CD4-positive, alpha-beta memory T cell (primary cell): ENCODE measurements at regions not wholly inside any gene's neighbourhood (a gene's known extent, or its start where the extent isn't known, plus 50 kb on each side); places are given as distances from the start of the nearest gene placed in this dataset.
A peak's percentile ranks its signal among the peaks of the same experiment; 100 is the strongest.

Experiments used
- CTCF ChIA-PET: fragments of 350-600 bp; sonication (Branson Sonifier 250); formaldehyde crosslinking; loops from one replicate; lab custom pipeline; 2021; ENCODE audit warnings: inconsistent platforms; ENCODE audit not compliant: partially characterized antibody; lab: Charles Lee
- POLR2A ChIA-PET: fragments of 350-600 bp; sonication (Branson Sonifier 250); formaldehyde crosslinking; loops from one replicate; lab custom pipeline; 2021; ENCODE audit not compliant: partially characterized antibody; lab: Charles Lee
- DNase-seq, 5 donors: peaks; one replicate each; pipeline versions ENCODE4 v3.0.0 to v3.0.0-alpha.2; 2020 to 2022; ENCODE audit warnings: mixed read lengths in 1 of 5
- H3K27ac ChIP-seq: one replicate; pipeline ENCODE4 v1.7.0; 2013; ENCODE audit warnings: low read depth, low read length
- H3K27me3 ChIP-seq: 2 replicates; pipeline ENCODE4 v1.7.0; 2013; ENCODE audit warnings: mild to moderate bottlenecking, low read length, moderate library complexity; ENCODE audit not compliant: insufficient read depth
- H3K36me3 ChIP-seq: 2 replicates; pipeline ENCODE4 v1.7.0; 2013; ENCODE audit warnings: mild to moderate bottlenecking, low read length, moderate library complexity; ENCODE audit not compliant: insufficient read depth
- H3K4me1 ChIP-seq: 2 replicates; pipeline ENCODE4 v1.7.0; 2013; ENCODE audit warnings: mild to moderate bottlenecking, low read length, moderate library complexity; ENCODE audit not compliant: insufficient read depth
- H3K4me3 ChIP-seq, 2 donors: one replicate each; pipeline ENCODE4 v1.7.0; 2013; ENCODE audit warnings: low read length in 2 of 2, mild to moderate bottlenecking in 1 of 2
- H3K9me3 ChIP-seq, 2 donors: one replicate each; pipeline ENCODE4 v1.7.0; 2013; ENCODE audit warnings: low read length in 2 of 2, control low read depth in 1 of 2; ENCODE audit not compliant: control insufficient read depth in 1 of 2
- H3K27ac Mint-ChIP-seq, 7 donors: one replicate each; pipeline ENCODE4 v1.8.0; 2020 to 2021; ENCODE audit warnings: mixed read lengths in 7 of 7, mild to moderate bottlenecking in 6 of 7, inconsistent platforms in 3 of 7, moderate library complexity in 3 of 7
- H3K27me3 Mint-ChIP-seq, 2 donors: one replicate each; pipeline ENCODE4 v1.8.0; 2020 to 2021; ENCODE audit warnings: mixed read lengths in 2 of 2
- H3K36me3 Mint-ChIP-seq, 2 donors: one replicate each; pipeline ENCODE4 v1.8.0; 2020 to 2021; ENCODE audit warnings: mixed read lengths in 2 of 2, inconsistent platforms in 1 of 2, mild to moderate bottlenecking in 1 of 2
- H3K4me1 Mint-ChIP-seq, 4 donors: one replicate each; pipeline ENCODE4 v1.8.0; 2020 to 2021; ENCODE audit warnings: mixed read lengths in 4 of 4, mild to moderate bottlenecking in 1 of 4
- H3K4me3 Mint-ChIP-seq, 8 donors: one replicate each; pipeline ENCODE4 v1.8.0; 2020 to 2021; ENCODE audit warnings: mixed read lengths in 8 of 8, mild to moderate bottlenecking in 7 of 8, moderate library complexity in 6 of 8, inconsistent platforms in 3 of 8
- H3K9me3 Mint-ChIP-seq, 8 donors: one replicate each; pipeline ENCODE4 v1.8.0; 2020 to 2021; ENCODE audit warnings: mixed read lengths in 8 of 8, mild to moderate bottlenecking in 5 of 8, inconsistent platforms in 3 of 8, moderate library complexity in 1 of 8
- intact Hi-C: fragments of 100-400 bp; cut with micrococcal nuclease; formaldehyde crosslinking; loops from one replicate; pipeline ENCODE4 v1.15.1; 2023

DNA sequence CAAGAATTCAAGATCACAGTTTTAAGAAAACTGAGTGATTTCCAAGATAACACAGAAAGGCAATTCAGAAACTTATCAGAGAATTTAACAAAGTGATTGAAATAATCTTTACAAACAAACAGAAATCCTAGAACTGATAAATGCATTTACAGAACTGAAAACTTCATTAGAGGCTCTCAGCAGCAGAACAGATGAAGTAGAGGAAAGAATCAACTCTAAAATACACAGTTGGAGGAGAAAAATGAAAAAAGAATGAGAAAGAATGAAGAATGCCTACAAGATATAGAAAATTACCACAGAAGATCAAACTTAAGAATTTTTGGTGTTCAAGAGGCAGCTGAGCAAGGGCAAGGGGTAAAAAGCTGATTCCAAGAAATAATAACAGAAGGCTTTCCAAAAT is 168.8 kb downstream of the POLR2M start:
- H3K4me1 Mint-ChIP-seq: no peaks in the 10 kb centered on the region
- intact Hi-C loops: no loop called here
- H3K4me3 Mint-ChIP-seq: no peak overlapping the region
- ChIA-PET POLR2A (no interaction called here), CTCF (no interaction called here)
- Histone ChIP-seq H3K9me3 (no peaks in the 10 kb centered on the region), H3K36me3 (no peaks in the 10 kb centered on the region), H3K4me3 (no peak overlapping the region), H3K4me1 (no peaks in the 10 kb centered on the region), H3K27ac (no peak overlapping the region), H3K27me3 (peaks cover 12% of the 10 kb centered on the region)
- peak overlapping the region in 1 of 7 donors; percentile 30 for H3K27ac Mint-ChIP-seq
- peaks cover 14 to 24% of the 10 kb centered on the region in 2 donors for H3K27me3 Mint-ChIP-seq
- peaks cover 0 to 21% (median 11%) of the 10 kb centered on the region in 8 donors for H3K9me3 Mint-ChIP-seq
- H3K36me3 Mint-ChIP-seq: peaks cover 0 to 3% of the 10 kb centered on the region in 2 donors
- no peak for DNase-seq

DNA sequence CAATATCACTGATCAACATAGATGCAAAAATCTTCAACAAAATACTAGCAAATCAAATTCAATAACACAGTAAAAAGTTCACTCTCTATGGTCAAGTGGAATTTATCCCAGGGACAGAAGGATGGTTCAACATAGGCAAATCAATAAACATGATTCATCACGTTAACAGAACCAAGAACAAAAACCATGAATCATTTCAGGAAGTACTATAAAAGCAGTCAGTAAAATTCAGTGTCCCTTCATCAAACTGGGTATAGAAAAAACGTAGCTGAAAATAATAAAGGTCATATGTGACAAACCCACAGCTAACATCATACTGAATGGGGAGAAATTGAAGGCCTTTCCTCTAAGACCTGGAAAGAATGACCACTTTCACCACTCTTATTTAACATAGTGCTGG is 172.1 kb downstream of the POLR2M start:
- Mint-ChIP-seq H3K36me3 (peaks cover 0 to 3% of the 10 kb centered on the region in 2 donors), H3K27ac (no peak overlapping the region), H3K27me3 (peaks cover 4 to 15% of the 10 kb centered on the region in 2 donors), H3K4me1 (no peaks in the 10 kb centered on the region), H3K4me3 (no peak overlapping the region), H3K9me3 (peaks cover 0 to 21% (median 11%) of the 10 kb centered on the region in 8 donors)
- DNase-seq: no peak
- no peaks in the 10 kb centered on the region for H3K9me3 ChIP-seq
- no peak overlapping the region for H3K4me3 ChIP-seq
- no peaks in the 10 kb centered on the region for H3K36me3 ChIP-seq
- no peaks in the 10 kb centered on the region for H3K4me1 ChIP-seq
- CTCF ChIA-PET: interaction anchor here (1.5 kb wide), 1 partner anchor 18 kb away, joined by 4 read pairs; no protein-coding TSS in a partner anchor
- intact Hi-C loops: no loop called here
- no peak overlapping the region for H3K27ac ChIP-seq
- POLR2A ChIA-PET: no interaction called here
- peaks cover 2% of the 10 kb centered on the region for H3K27me3 ChIP-seq

DNA sequence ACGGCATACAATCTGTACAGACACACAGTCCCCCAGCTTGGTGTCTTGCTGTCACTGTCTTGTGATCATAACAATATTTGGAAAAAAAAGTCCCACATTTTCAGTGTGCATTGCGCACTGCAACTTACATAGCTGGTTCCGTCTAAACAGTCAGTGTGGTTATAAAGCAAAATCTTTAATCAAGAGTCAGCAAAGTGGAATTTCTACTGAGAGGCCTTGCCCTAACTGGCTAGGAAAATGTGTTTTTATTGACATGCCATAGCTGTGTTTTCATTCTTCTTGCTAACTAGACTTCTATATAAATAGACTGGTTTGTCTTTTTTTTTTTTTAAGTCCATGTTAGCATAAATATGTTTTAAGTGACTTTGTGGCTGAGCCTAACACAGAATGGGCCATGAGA is 174.8 kb downstream of the POLR2M start:
- H3K36me3 ChIP-seq: no peaks in the 10 kb centered on the region
- H3K27ac ChIP-seq: no peak overlapping the region
- Mint-ChIP-seq H3K27me3 (peaks cover 8 to 14% of the 10 kb centered on the region in 2 donors), H3K4me3 (no peak overlapping the region), H3K9me3 (peaks cover 0 to 2% (median 0%) of the 10 kb centered on the region in 8 donors), H3K27ac (no peak overlapping the region), H3K4me1 (no peaks in the 10 kb centered on the region), H3K36me3 (no peaks in the 10 kb centered on the region)
- H3K27me3 ChIP-seq: no peaks in the 10 kb centered on the region
- no peak for DNase-seq
- POLR2A ChIA-PET: no interaction called here
- no peak overlapping the region for H3K4me3 ChIP-seq
- H3K9me3 ChIP-seq: no peaks in the 10 kb centered on the region
- CTCF ChIA-PET: interaction anchor here (1.3 to 1.5 kb wide), 2 partner anchors 19 to 21 kb away, joined by 3 to 4 read pairs; no protein-coding TSS in a partner anchor
- intact Hi-C loops: no loop called here
- H3K4me1 ChIP-seq: no peaks in the 10 kb centered on the region

DNA sequence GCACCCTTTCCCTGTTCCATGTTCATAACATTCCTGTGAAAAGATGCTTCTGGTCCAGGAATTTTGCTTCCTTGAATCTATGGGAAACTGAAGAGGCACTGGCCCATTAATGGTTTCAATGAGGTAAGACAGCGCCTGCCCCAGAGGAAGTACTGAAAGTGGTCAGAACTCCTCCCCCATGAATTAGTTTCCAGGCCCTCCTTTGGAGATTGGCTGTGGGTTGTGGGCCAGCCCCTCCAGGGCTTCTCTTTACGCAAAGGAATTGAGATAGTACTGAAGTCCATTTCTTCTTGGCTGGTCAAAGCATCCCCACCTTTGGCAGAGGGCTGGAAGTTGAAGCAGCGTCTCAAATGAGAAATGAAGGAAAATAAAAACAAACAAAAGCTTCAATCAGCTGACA is 175.5 kb downstream of the POLR2M start:
- Mint-ChIP-seq H3K27me3 (peaks cover 7 to 13% of the 10 kb centered on the region in 2 donors), H3K36me3 (no peaks in the 10 kb centered on the region), H3K4me1 (no peaks in the 10 kb centered on the region), H3K4me3 (no peak overlapping the region), H3K27ac (no peak overlapping the region), H3K9me3 (peaks cover 0 to 2% (median 0%) of the 10 kb centered on the region in 8 donors)
- Histone ChIP-seq H3K27me3 (no peaks in the 10 kb centered on the region), H3K27ac (no peak overlapping the region), H3K4me3 (no peak overlapping the region), H3K4me1 (no peaks in the 10 kb centered on the region), H3K36me3 (no peaks in the 10 kb centered on the region), H3K9me3 (no peaks in the 10 kb centered on the region)
- POLR2A ChIA-PET: no interaction called here
- DNase-seq: no peak
- intact Hi-C loops: no loop called here
- CTCF ChIA-PET: interaction anchor here (1.3 to 1.5 kb wide), 2 partner anchors 19 to 22 kb away, joined by 3 to 4 read pairs; no protein-coding TSS in a partner anchor

DNA sequence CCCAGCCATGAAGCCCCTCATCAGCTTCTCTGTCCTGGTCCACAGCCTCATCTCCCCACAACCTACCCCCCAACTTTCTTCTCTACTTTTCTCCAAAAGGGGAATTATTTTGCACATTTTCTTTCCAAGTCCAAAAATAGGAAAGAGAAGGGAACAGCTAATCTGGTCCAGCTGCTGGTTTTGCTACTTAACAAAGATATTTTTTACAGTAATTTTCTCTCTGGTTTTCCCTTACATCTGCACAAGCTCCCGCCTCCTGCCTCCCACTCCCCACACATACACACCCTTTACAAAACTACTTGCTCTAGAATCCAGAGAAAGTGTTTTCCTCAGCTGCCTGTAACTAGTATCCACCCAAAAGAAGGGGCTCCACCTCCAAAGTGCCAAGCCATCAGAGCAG is 177.2 kb downstream of the POLR2M start:
- intact Hi-C loops: no loop called here
- Mint-ChIP-seq H3K27ac (no peak overlapping the region), H3K36me3 (no peaks in the 10 kb centered on the region), H3K4me1 (no peaks in the 10 kb centered on the region), H3K4me3 (no peak overlapping the region), H3K27me3 (peaks cover 7 to 16% of the 10 kb centered on the region in 2 donors), H3K9me3 (peaks cover 0 to 2% (median 0%) of the 10 kb centered on the region in 8 donors)
- Histone ChIP-seq H3K4me1 (no peaks in the 10 kb centered on the region), H3K9me3 (no peaks in the 10 kb centered on the region), H3K27ac (no peak overlapping the region), H3K27me3 (no peaks in the 10 kb centered on the region), H3K36me3 (no peaks in the 10 kb centered on the region), H3K4me3 (no peak overlapping the region)
- CTCF ChIA-PET: no interaction called here
- POLR2A ChIA-PET: no interaction called here
- DNase-seq: no peak

DNA sequence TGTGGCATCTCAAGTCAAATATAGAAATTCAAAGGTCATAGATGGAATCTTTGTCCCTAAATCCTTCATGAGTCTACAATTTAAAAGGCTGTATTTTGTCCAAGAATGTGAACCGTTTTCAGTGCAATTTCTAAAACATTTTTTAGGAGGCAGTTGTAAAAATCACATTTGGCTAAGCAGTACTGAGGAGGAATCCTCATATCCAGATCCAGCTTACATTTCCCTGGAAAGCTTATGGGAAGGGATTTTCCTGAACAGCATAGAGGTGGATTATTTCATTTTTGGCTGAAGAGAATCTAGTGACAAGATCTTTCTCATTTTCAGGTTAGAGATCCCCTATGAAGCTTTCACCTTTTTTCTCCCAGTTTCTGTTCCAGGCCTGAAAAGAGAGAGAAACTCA is 178.4 kb downstream of the POLR2M start:
- H3K36me3 ChIP-seq: no peaks in the 10 kb centered on the region
- H3K27ac Mint-ChIP-seq: no peak overlapping the region
- H3K27ac ChIP-seq: no peak overlapping the region
- peaks cover 0 to 2% (median 0%) of the 10 kb centered on the region in 8 donors for H3K9me3 Mint-ChIP-seq
- H3K27me3 Mint-ChIP-seq: peaks cover 7 to 19% of the 10 kb centered on the region in 2 donors
- no peaks in the 10 kb centered on the region for H3K9me3 ChIP-seq
- no peak overlapping the region for H3K4me3 Mint-ChIP-seq
- POLR2A ChIA-PET: no interaction called here
- no peak for DNase-seq
- no peak overlapping the region for H3K4me3 ChIP-seq
- H3K4me1 Mint-ChIP-seq: no peaks in the 10 kb centered on the region
- H3K36me3 Mint-ChIP-seq: no peaks in the 10 kb centered on the region
- CTCF ChIA-PET: no interaction called here
- intact Hi-C loops: no loop called here
- no peaks in the 10 kb centered on the region for H3K4me1 ChIP-seq
- no peaks in the 10 kb centered on the region for H3K27me3 ChIP-seq

DNA sequence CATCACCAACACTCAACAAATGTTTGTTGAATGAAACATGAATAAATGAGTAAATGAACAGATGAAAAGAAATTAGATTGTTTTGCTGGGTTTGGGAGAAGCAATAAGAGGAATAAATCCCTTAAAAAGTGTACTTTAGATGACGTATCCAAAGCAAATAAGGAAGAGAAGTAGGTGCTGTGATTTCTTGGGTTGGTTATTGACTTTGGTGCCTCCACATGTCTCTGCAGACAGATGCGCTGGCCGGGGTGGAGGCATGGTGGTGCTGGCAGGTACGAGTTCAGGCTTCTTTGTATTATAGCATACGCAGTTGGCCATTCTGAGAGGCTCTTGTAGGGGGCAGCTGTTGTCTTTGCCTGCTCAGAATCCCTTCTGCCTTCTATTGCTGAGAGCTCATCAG is 178.9 kb downstream of the POLR2M start:
- POLR2A ChIA-PET: no interaction called here
- intact Hi-C loops: no loop called here
- no peaks in the 10 kb centered on the region for H3K36me3 ChIP-seq

More for the DNA sequence above, 178.9 kb downstream of the POLR2M start:
- Mint-ChIP-seq H3K9me3 (peaks cover 0 to 2% (median 0%) of the 10 kb centered on the region in 8 donors), H3K27me3 (peaks cover 10 to 19% of the 10 kb centered on the region in 2 donors), H3K27ac (no peak overlapping the region), H3K4me1 (no peaks in the 10 kb centered on the region), H3K4me3 (no peak overlapping the region), H3K36me3 (no peaks in the 10 kb centered on the region)
- Histone ChIP-seq H3K27me3 (no peaks in the 10 kb centered on the region), H3K4me1 (no peaks in the 10 kb centered on the region), H3K4me3 (no peak overlapping the region), H3K9me3 (no peaks in the 10 kb centered on the region), H3K27ac (no peak overlapping the region)
- CTCF ChIA-PET: no interaction called here
- no peak for DNase-seq
